ENCODE measurements at regions not wholly inside any gene's neighbourhood (a gene's known extent, or its start where the extent isn't known, plus 50 kb on each side); places are given as distances from the start of the nearest gene placed in this dataset.

GRCh38 chr6:144834426-144835038, 549.4 kb downstream of the UTRN start:
- H3K4me3 ChIP-seq (ENCODE audit: low read depth, low read length), result no peak overlapping the region
- TF ChIP-seq CTCF (IDR thresholded peaks at IDR 0.05; ENCODE audit: low read depth, low read length), result no peak

- H3K4me3 ChIP-seq (ENCODE audit: low read depth, low read length), result no peak overlapping the region
- no peak for TF ChIP-seq CTCF (IDR thresholded peaks at IDR 0.05; ENCODE audit: low read depth, low read length)
Measured at GRCh38 chr6:144835322-144835973, 550.3 kb downstream of the UTRN start.

GRCh38 chr6:144840619-144841018, 555.5 kb downstream of the UTRN start:
- TF ChIP-seq CTCF (IDR thresholded peaks at IDR 0.05; ENCODE audit: low read depth, low read length), result no peak
- no peak overlapping the region for H3K4me3 ChIP-seq (ENCODE audit: low read depth, low read length)

- no peak for TF ChIP-seq CTCF (IDR thresholded peaks at IDR 0.05; ENCODE audit: low read depth, low read length)
- H3K4me3 ChIP-seq (ENCODE audit: low read depth, low read length), result no peak overlapping the region
Measured at GRCh38 chr6:144843701-144844100, 558.6 kb downstream of the UTRN start.

- TF ChIP-seq CTCF (IDR thresholded peaks at IDR 0.05; ENCODE audit: low read depth, low read length), result no peak
- no peak overlapping the region for H3K4me3 ChIP-seq (ENCODE audit: low read depth, low read length)
Measured at GRCh38 chr6:144844596-144844995, 559.5 kb downstream of the UTRN start.

GRCh38 chr6:144845186-144845585, 560.1 kb downstream of the UTRN start:
- no peak for TF ChIP-seq CTCF (IDR thresholded peaks at IDR 0.05; ENCODE audit: low read depth, low read length)
- H3K4me3 ChIP-seq (ENCODE audit: low read depth, low read length), result no peak overlapping the region

GRCh38 chr6:144847916-144848315, 562.8 kb downstream of the UTRN start:
- no peak overlapping the region for H3K4me3 ChIP-seq (ENCODE audit: low read depth, low read length)
- TF ChIP-seq CTCF (IDR thresholded peaks at IDR 0.05; ENCODE audit: low read depth, low read length), result no peak

Data from WI38 (cell line).